GM12875 (cell line): ENCODE measurements at regions not wholly inside any gene's neighbourhood (a gene's known extent, or its start where the extent isn't known, plus 50 kb on each side); places are given as distances from the start of the nearest gene placed in this dataset.

ENCODE experiments used
- H3K4me3 ChIP-seq: one replicate; pipeline ENCODE4 v1.5.1; 2011; ENCODE audit warnings: low read depth, low read length, control low read depth
- TF ChIP-seq, protein P1 (sequence below): IDR thresholded peaks from 2 replicates; pipeline ENCODE4 v1.5.1; 2011; ENCODE audit warnings: low read depth, mild to moderate bottlenecking, control low read depth, inconsistent platforms, low read length, moderate library complexity, borderline replicate concordance; ENCODE audit not compliant: insufficient read depth

DNA sequence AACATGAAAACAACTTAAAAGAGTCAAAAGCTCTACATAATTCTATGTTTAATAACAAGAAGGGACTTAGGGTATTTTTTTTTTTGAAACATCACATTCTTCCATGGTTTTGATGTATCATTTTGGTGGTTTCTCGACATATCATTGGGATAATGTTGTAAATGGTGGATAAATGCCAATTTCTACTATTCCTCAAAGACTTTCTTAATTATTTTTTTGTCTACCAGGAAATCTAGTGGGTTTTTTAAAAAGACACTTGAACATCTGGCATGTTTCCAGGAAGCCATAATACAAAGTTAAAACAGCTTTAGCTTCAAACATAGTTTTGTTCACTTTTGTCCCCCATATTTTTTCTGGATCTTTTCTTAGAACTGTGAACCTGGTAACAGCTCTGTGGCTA lies 200.4 kb downstream of the DKK1 start:
- TF ChIP-seq, protein P1, sequence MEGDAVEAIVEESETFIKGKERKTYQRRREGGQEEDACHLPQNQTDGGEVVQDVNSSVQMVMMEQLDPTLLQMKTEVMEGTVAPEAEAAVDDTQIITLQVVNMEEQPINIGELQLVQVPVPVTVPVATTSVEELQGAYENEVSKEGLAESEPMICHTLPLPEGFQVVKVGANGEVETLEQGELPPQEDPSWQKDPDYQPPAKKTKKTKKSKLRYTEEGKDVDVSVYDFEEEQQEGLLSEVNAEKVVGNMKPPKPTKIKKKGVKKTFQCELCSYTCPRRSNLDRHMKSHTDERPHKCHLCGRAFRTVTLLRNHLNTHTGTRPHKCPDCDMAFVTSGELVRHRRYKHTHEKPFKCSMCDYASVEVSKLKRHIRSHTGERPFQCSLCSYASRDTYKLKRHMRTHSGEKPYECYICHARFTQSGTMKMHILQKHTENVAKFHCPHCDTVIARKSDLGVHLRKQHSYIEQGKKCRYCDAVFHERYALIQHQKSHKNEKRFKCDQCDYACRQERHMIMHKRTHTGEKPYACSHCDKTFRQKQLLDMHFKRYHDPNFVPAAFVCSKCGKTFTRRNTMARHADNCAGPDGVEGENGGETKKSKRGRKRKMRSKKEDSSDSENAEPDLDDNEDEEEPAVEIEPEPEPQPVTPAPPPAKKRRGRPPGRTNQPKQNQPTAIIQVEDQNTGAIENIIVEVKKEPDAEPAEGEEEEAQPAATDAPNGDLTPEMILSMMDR = no peak
- no peak overlapping the region for H3K4me3 ChIP-seq

DNA sequence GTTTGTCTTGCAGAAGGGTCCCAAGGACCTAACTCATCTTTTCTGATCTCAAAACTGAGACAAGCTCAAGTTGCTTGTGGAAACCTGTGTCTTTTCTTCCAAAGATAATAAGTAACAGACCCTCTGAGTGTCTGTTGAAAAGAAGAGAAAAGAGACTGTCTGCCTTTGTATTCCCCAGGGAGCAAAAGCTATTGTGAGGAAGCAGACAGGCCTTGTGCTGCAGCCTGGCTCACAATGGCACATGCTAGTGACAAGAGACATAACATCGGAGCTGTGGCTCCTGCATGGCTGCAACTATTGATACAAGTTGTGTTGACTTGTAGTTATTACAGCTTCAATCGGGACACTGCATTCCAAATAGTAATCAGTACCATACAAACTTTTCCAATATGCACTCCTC lies 202.9 kb downstream of the DKK1 start:
- no peak overlapping the region for H3K4me3 ChIP-seq
- TF ChIP-seq, protein P1 = no peak

DNA sequence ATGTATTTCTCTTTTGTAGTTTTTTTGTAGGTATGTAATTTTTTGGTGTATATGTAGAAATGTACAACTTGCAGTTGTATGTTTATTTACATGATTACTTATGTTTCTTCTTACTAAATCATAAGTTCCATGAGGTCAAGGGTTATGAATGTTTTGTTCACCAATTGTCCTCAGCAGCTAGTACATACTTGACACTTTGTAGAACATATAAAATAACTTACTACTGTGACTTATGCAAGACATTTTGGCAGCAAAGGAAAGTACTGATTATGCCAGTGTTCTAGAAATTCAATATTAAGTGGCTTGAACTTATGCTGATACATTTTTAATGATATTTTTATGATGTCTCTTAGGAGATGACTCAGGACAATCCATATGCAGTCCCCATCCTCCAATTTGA lies 209.6 kb downstream of the DKK1 start:
- no peak overlapping the region for H3K4me3 ChIP-seq
- TF ChIP-seq, protein P1 = no peak

DNA sequence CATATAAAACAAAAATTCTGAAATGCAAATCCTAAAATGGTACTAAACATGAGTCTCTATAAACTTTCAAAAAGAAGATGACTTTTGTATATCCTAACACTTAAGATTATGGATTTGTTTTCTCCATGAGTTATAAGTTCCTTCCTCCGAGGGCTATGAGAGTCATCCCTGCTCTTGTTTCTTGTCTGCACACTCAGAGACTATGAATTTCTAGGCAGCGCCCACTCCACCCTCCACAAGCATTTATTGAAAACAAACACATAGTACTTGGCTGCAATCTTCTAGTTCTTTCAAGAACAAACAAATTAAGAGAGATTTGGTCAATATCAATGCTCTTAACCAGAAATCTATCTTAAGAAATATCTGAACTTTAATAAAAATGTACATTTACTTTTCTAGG lies 211.7 kb downstream of the DKK1 start:
- H3K4me3 ChIP-seq = no peak overlapping the region
- TF ChIP-seq, protein P1 = no peak

DNA sequence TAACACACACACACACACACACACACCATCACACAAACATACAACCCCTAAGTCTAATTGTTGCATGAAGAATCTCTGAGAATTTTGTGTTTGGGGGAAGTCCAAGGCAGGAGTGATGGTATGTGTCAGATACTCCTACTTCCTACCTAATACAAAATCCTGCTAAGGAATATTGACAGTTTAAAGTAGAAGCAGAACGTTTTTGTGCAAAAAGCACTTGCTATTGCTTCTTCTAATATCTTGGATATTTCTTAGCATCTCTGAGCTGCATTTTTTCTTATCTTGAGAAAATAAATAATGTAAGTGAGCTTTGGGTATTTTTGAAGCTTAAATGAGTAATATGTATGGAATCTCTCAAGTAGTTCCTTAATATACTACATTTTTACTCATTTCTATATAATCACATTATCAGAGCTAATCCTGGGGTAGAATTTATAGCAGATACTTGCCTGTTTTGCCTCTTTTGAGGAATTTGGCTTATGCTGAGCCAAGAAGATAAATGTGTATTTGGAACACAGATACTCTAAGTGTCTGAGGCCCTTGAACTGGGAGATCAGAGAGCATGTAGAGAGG lies 212.3 kb downstream of the DKK1 start:
- H3K4me3 ChIP-seq = no peak overlapping the region
- TF ChIP-seq, protein P1 = no peak

DNA sequence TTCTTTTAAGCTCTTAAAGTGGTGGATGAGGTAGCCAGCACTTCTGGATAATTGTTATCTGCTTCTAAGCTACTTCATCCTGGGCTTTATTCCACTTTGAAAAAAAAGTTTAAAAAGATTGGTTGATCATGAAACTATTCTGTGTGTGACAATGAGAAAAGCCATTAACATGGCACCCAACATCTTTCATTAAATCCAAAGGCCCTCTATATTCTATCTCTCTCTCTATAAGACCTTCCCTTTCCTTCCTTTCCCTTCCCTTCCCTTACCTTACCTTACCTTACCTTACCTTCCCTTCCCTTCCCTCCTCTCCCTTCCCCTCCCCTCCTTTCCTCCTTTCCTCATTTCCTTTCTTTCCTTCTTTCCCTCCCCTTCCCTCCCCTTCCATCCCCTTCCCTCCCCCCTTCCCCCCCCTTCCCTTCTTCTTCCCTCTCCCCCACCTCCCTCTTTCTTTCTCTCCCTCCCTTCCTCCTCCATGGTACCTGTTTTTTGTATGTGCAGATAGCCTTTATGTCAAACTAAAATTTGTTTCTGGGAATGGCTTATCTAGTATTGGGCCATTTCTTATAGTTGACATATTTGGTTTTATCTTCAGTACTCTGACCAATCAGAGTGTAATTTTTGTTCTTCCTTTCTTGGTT lies 218.7 kb downstream of the DKK1 start:
- TF ChIP-seq, protein P1 = no peak
- no peak overlapping the region for H3K4me3 ChIP-seq

DNA sequence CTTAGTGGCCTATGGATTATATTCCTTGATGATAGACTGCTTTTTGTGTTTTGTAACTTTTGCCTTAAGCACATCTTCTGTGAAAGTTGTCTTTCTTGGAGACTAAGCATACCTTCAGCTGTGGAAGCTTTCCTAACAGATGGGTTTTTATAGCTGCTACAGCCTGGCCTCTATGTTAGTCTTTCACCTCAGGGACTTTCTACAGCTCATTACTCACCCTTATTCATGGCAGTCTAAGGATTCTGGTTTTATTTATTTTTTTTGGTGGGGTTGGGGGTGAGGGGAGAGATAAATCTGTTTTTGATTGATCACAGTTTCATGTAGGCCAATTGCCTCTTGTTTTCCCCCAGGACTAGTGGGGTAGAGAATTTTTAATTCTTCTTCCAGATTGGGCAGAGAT lies 219.9 kb downstream of the DKK1 start:
- TF ChIP-seq, protein P1 = no peak

More for the DNA sequence above, 219.9 kb downstream of the DKK1 start:
- no peak overlapping the region for H3K4me3 ChIP-seq
